Urinary bladder (tissue), 3 donors: ENCODE measurements at regions not wholly inside any gene's neighbourhood (a gene's known extent, or its start where the extent isn't known, plus 50 kb on each side); places are given as distances from the start of the nearest gene placed in this dataset.

Source experiments
- DNase-seq: peaks from one replicate; pipeline ENCODE4 v3.0.0-alpha.2; 2015; ENCODE audit errors: extremely low spot score
- H3K27ac ChIP-seq: one replicate; pipeline ENCODE4 v1.5.1; 2013; ENCODE audit warnings: low read depth, mild to moderate bottlenecking, moderate library complexity
- H3K36me3 ChIP-seq: one replicate; pipeline ENCODE4 v1.6.1; 2013; ENCODE audit warnings: mild to moderate bottlenecking, moderate library complexity; ENCODE audit not compliant: insufficient read depth
- H3K4me1 ChIP-seq: one replicate; pipeline ENCODE4 v1.6.1; 2013; ENCODE audit warnings: mild to moderate bottlenecking, moderate library complexity; ENCODE audit not compliant: insufficient read depth
- H3K4me3 ChIP-seq: one replicate; pipeline ENCODE4 v1.5.1; 2013; ENCODE audit warnings: low read depth, low read length
- WGBS: extraction: QIAGEN DNeasy Blood & Tissue Kit; methylation state at CpG from one replicate; pipeline ENCODE4 v1.1.7; 2013; 5-methylcytosine and 5-hydroxymethylcytosine counted together
- donor health status: healthy with polysubstance abuse.
- donor health status: healthy.

DNA sequence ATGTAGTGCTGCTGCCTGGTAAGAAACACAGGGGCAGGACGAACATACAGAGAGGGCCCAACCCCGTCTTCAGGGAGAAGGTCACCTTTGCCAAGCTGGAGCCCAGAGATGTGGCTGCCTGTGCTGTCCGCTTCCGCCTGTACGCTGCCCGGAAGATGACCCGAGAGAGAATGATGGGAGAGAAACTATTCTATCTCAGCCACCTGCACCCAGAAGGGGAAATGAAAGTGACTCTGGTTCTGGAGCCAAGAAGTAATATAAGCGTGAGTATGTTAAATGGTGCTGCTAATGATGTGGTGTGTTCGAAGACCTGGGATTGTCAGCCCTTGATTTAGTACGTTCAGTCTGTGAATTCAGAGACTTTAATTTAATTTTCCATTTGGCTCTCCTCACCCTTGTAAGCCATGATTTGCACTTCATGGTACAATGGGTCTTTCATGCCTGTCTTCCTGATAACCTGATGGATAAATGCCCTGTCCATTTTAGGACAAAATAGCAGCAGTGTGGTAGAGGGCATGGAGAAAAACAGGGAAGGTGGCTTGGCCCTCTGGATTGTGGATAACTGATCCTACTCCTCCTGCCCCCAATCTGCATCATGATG lies 318.9 kb downstream of the SNAPC1 start:
- no peak for DNase-seq
- no peak overlapping the region for H3K27ac ChIP-seq
- H3K36me3 ChIP-seq: no peaks in the 10 kb centered on the region
- H3K4me3 ChIP-seq: no peak overlapping the region
- H3K4me1 ChIP-seq: no peaks in the 10 kb centered on the region
- 90% methylated on average over 10 of the region's 10 CpGs for WGBS

DNA sequence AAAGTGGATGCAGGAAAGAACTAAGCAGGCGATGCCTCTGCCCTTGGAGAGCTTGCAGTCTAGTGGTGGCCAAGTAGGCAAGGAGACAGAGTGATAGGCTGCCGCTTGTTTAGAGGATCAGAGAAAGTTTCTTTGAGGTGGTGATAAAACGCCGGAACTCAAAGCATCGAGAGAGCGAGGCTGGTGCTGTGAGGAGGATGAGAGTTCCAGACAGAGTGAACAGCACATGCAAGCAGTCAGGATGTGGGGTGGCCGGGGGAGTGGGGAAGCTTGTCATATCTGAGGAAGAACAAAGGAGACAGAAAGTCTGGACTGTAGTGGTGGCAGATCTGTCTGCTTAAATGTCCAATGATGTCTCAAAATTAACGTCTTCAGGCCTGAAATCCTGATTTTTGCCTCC lies 319.7 kb downstream of the SNAPC1 start:
- Histone ChIP-seq H3K36me3 (no peaks in the 10 kb centered on the region), H3K27ac (no peak overlapping the region), H3K4me3 (no peak overlapping the region), H3K4me1 (no peaks in the 10 kb centered on the region)
- WGBS: 72% methylated on average over 8 of the region's 8 CpGs
- DNase-seq: no peak

GRCh38 chr14:62082779-62083178 lies 320.6 kb downstream of the SNAPC1 start:
- DNase-seq: no peak
- H3K4me1 ChIP-seq: no peaks in the 10 kb centered on the region
- no peaks in the 10 kb centered on the region for H3K36me3 ChIP-seq
- WGBS: 74% methylated on average over 6 of the region's 6 CpGs
- H3K4me3 ChIP-seq: no peak overlapping the region
- no peak overlapping the region for H3K27ac ChIP-seq

DNA sequence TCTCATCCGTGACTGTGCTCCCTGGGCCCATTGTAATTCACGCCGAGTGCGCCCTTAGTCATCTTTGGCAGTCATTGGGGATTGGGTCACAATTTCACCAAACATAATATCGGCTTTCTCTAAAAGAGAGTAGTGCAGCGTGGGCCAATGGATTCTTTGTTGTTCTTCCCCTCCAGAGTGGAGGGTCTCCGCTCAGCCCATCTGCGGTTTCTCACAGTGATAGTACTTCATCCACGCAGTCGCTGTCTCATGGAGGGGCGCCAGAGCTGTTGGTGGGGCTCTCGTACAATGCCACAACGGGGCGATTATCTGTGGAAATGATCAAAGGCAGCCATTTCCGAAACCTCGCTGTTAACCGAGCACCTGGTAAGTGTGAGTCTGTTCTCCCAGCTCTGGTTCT lies 321.8 kb downstream of the SNAPC1 start:
- DNase-seq: no peak
- no peak overlapping the region for H3K27ac ChIP-seq
- no peaks in the 10 kb centered on the region for H3K4me1 ChIP-seq
- no peak overlapping the region for H3K4me3 ChIP-seq
- 92% methylated on average over 17 of the region's 17 CpGs for WGBS
- no peaks in the 10 kb centered on the region for H3K36me3 ChIP-seq

DNA sequence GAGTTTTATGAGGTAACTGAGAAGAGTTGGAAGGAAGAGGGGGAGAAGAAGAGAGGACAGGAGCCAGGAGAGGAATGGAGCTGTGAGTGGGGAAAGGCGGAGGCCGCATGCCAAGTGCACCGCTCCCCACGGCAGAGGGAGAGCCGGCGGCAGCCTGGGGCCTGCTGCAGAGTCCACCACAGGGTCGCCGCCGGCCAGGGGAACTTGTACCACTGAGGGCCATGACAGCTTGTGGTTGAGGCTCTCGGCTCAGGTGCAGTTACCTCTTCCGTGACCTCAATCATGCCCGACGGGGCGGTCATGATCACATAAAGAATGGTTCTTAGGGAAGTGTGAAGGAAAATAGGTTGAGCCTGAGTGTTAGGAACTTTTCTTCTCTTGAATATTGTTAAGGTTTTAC lies 325.0 kb downstream of the SNAPC1 start:
- Histone ChIP-seq H3K36me3 (no peaks in the 10 kb centered on the region), H3K27ac (no peak overlapping the region), H3K4me3 (no peak overlapping the region), H3K4me1 (no peaks in the 10 kb centered on the region)
- WGBS: 91% methylated on average over 14 of the region's 14 CpGs
- DNase-seq: no peak

DNA sequence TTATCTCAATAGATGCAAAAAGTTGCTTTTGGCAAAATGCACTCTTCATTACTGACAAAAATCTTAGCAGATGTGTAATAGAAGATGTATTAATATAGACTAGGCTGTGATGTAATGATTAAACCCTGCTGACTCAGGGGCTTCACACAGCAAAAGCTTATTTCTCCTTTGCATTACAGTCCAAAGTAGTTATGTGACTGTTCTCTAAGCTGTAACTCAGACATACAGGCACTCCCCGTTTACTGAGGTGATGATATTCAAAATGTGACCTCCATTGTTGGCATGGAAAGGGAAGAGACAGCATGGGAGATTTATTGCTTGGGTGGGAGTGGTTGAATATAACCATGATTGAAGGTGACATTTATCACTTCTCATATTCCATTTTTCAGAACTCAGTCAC lies 331.5 kb downstream of the SNAPC1 start:
- no peaks in the 10 kb centered on the region for H3K4me1 ChIP-seq
- no peaks in the 10 kb centered on the region for H3K36me3 ChIP-seq
- no peak overlapping the region for H3K4me3 ChIP-seq
- H3K27ac ChIP-seq: no peak overlapping the region
- 51% methylated on average over 1 of the region's 1 CpG for WGBS
- no peak for DNase-seq

- H3K4me1 ChIP-seq: no peaks in the 10 kb centered on the region
Measured at GRCh38 chr14:62097072-62097471, 334.9 kb downstream of the SNAPC1 start.

DNA sequence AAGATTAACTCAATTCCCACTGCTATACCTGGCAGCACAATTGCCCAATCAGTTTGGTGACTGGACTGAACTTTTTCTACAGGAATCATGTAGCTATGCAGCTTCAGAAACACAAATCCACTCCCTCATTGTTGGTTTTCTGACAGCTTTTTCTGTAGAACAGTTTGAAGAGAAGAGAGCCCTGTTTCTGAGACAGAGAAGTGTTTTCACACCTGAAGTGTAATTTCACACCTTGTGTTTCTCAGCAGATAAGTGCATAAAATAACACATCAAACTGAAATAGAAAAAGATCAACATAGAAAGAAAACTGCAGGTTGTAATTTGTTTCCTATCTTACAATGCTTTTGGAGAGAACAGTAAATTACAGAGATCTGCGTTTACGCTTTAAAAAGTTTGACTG lies 335.6 kb downstream of the SNAPC1 start:
- H3K4me1 ChIP-seq: no peaks in the 10 kb centered on the region
- WGBS: 85% methylated on average over 2 of the region's 2 CpGs
- no peak for DNase-seq

More at GRCh38 chr14:62097072-62097471, 334.9 kb downstream of the SNAPC1 start:
- Histone ChIP-seq H3K27ac (no peak overlapping the region), H3K4me3 (no peak overlapping the region), H3K36me3 (no peaks in the 10 kb centered on the region)
- 69% methylated on average over 2 of the region's 2 CpGs for WGBS
- DNase-seq: no peak

GRCh38 chr14:62098357-62098756 lies 336.1 kb downstream of the SNAPC1 start:
- no peak overlapping the region for H3K4me3 ChIP-seq
- DNase-seq: no peak
- 72% methylated on average over 3 of the region's 3 CpGs for WGBS
- no peaks in the 10 kb centered on the region for H3K4me1 ChIP-seq
- no peak overlapping the region for H3K27ac ChIP-seq
- no peaks in the 10 kb centered on the region for H3K36me3 ChIP-seq

More for the DNA sequence above, 335.6 kb downstream of the SNAPC1 start:
- Histone ChIP-seq H3K27ac (no peak overlapping the region), H3K4me3 (no peak overlapping the region), H3K36me3 (no peaks in the 10 kb centered on the region)

GRCh38 chr14:62099091-62099490 lies 336.9 kb downstream of the SNAPC1 start:
- 71% methylated on average over 1 of the region's 1 CpG for WGBS
- Histone ChIP-seq H3K27ac (no peak overlapping the region), H3K36me3 (no peaks in the 10 kb centered on the region), H3K4me1 (no peaks in the 10 kb centered on the region), H3K4me3 (no peak overlapping the region)
- no peak for DNase-seq

DNA sequence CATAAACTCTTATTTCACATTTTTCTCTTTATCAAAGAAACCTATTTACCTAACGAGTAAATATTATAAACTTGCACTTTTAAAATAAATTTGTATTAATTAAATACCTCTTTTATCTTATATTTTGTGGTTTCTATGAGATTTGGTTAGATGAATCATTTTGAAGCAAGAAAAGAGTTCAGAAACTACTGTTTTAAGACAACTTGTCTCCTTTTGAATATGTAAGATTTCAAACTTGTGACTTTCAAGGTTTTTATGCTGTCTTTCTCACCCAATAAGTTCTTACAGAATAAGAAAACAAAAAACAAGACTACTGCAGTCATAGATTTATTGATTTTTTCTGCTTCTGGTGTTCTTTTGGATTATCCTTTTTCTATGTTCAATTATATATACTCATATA lies 339.0 kb downstream of the SNAPC1 start:
- Histone ChIP-seq H3K4me3 (no peak overlapping the region), H3K27ac (no peak overlapping the region), H3K36me3 (no peaks in the 10 kb centered on the region), H3K4me1 (no peaks in the 10 kb centered on the region)
- no peak for DNase-seq
- WGBS: 86% methylated on average over 1 of the region's 1 CpG

- DNase-seq: no peak
- no peak overlapping the region for H3K27ac ChIP-seq
- 60% methylated on average over 3 of the region's 3 CpGs for WGBS
- no peak overlapping the region for H3K4me3 ChIP-seq
- no peaks in the 10 kb centered on the region for H3K4me1 ChIP-seq
- H3K36me3 ChIP-seq: no peaks in the 10 kb centered on the region
Measured at GRCh38 chr14:62101673-62102348, 339.6 kb downstream of the SNAPC1 start.

DNA sequence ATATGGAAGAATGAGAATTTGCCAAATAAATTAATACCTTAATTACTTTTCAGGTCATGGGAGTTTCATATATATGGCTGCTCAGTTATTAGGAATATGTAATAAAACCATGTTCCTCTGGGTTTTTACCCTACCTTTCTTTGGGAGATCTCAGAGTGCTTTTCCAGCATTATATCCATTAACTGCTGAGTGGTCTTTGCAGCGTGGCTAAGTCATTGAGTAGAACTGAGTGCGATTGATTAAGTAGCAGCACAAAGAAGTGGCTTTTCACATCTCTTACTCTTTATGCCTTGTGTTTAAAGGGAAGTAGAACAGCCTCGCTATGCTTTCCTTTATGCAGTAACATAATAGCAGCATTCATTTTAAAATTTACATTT lies 340.1 kb downstream of the SNAPC1 start:
- Histone ChIP-seq H3K4me1 (no peaks in the 10 kb centered on the region), H3K27ac (no peak overlapping the region), H3K36me3 (no peaks in the 10 kb centered on the region), H3K4me3 (no peak overlapping the region)
- DNase-seq: no peak
- 86% methylated on average over 3 of the region's 3 CpGs for WGBS

DNA sequence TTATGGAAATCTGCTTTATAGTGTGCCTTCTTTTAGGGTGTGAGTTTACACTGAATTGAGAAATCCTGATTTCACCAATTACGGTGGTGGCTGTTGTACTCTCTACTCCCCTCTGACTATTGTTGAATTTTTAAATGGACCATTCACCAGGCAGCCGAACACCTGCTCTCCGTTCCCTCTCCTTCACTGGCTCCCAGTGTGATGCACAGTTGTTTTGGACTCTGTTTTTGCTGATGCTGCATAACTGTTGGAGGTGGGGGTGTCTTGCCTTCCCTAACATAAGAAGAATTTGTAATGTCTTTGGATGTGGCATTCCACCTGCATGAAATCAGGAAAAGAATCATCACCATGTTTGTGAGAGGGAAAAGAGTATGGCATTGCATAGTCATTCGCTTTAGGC lies 341.2 kb downstream of the SNAPC1 start:
- DNase-seq: no peak
- no peaks in the 10 kb centered on the region for H3K4me1 ChIP-seq
- no peaks in the 10 kb centered on the region for H3K36me3 ChIP-seq
- H3K27ac ChIP-seq: no peak overlapping the region
- no peak overlapping the region for H3K4me3 ChIP-seq
- 88% methylated on average over 4 of the region's 4 CpGs for WGBS

GRCh38 chr14:62110941-62111340 lies 348.7 kb downstream of the SNAPC1 start:
- Histone ChIP-seq H3K27ac (no peak overlapping the region), H3K36me3 (no peaks in the 10 kb centered on the region), H3K4me3 (no peak overlapping the region), H3K4me1 (no peaks in the 10 kb centered on the region)
- DNase-seq: no peak
